ENCODE measurements at regions not wholly inside any gene's neighbourhood (a gene's known extent, or its start where the extent isn't known, plus 50 kb on each side); places are given as distances from the start of the nearest gene placed in this dataset.

DNA sequence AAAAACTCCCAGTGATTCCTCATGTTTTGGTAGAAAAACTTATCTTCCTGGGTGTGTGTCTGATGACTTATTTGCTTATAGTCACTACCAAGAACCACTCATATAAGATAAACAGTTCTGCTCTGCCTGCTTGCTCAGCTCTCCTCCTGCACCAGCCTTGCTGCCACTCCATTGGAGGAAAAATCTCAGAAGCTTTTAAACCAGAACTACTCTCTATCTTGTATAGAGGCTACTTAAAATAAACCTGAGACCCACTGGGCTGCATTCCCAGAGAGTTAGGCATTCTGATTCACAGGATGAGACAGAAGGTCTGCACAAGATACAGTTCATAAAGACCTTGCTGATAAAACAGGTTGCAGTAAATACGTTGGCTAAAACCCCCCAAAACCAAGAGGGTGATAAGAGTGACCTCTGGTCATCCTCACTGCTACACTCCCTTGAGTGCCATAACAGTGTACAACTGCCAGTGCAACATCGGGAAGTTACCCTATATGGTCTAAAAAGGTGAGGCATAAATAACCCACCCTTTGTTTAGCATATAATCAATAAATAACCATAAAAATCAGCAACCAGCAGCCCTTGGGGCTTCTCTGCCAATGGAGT, 728.3 kb downstream of the EPHA7 start:
- DNase-seq, result no peak
- Histone ChIP-seq H3K4me1 (ENCODE audit: insufficient read depth, low read length) (no peaks in the 10 kb centered on the region), H3K9me3 (ENCODE audit: control insufficient read depth in 1 of 2, low read length in 2 of 2) (no peaks in the 10 kb centered on the region), H3K27me3 (ENCODE audit: insufficient read depth, low read length) (no peaks in the 10 kb centered on the region), H3K27ac (ENCODE audit: low read depth, low read length) (no peak overlapping the region), H3K4me3 (ENCODE audit: low read length in 2 of 2) (no peak overlapping the region), H3K36me3 (ENCODE audit: insufficient read depth, low read length) (no peaks in the 10 kb centered on the region)
- Mint-ChIP-seq H3K9me3 (peaks cover 0 to 5% (median 2%) of the 10 kb centered on the region in 8 donors), H3K4me1 (peaks cover 0 to 1% (median 0%) of the 10 kb centered on the region in 4 donors), H3K36me3 (no peaks in the 10 kb centered on the region), H3K27me3 (no peaks in the 10 kb centered on the region), H3K4me3 (no peak overlapping the region), H3K27ac (no peak overlapping the region)
- POLR2A ChIA-PET (ENCODE audit: partially characterized antibody), result no interaction called here
- intact Hi-C loops (cut with micrococcal nuclease), result no loop called here
- CTCF ChIA-PET (ENCODE audit: partially characterized antibody), result no interaction called here

DNA sequence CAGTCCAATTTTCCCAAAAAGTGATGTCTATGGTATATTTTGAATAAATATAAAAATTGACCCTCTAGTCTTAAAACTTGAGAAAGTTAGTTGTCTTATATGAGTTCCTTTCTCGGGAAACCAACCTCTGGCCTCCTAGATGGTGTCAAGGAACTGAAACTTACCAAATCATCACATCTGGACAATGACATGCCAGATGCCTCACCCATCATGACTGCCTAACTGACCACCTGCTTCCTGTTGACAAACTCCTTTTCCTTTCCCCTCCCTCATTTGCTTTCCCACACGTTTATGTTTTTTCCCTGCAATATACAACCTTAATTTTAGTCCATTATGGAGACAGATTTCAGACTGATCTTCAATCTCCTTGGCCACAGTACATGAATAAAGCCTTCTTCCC, 731.0 kb downstream of the EPHA7 start:
- no peaks in the 10 kb centered on the region for H3K9me3 ChIP-seq (ENCODE audit: control insufficient read depth in 1 of 2, low read length in 2 of 2)
- Mint-ChIP-seq H3K4me1 (peaks cover 0 to 1% (median 0%) of the 10 kb centered on the region in 4 donors), H3K9me3 (peaks cover 0 to 5% (median 4%) of the 10 kb centered on the region in 8 donors), H3K27me3 (no peaks in the 10 kb centered on the region), H3K4me3 (peak overlapping the region in 1 of 8 donors; percentile 18), H3K27ac (no peak overlapping the region), H3K36me3 (no peaks in the 10 kb centered on the region)
- CTCF ChIA-PET (ENCODE audit: partially characterized antibody), result no interaction called here
- no peaks in the 10 kb centered on the region for H3K4me1 ChIP-seq (ENCODE audit: insufficient read depth, low read length)
- no peak for DNase-seq
- H3K27me3 ChIP-seq (ENCODE audit: insufficient read depth, low read length), result no peaks in the 10 kb centered on the region
- no peak overlapping the region for H3K4me3 ChIP-seq (ENCODE audit: low read length in 2 of 2)
- POLR2A ChIA-PET (ENCODE audit: partially characterized antibody), result no interaction called here
- H3K27ac ChIP-seq (ENCODE audit: low read depth, low read length), result no peak overlapping the region
- intact Hi-C loops (cut with micrococcal nuclease), result no loop called here
- no peaks in the 10 kb centered on the region for H3K36me3 ChIP-seq (ENCODE audit: insufficient read depth, low read length)

DNA sequence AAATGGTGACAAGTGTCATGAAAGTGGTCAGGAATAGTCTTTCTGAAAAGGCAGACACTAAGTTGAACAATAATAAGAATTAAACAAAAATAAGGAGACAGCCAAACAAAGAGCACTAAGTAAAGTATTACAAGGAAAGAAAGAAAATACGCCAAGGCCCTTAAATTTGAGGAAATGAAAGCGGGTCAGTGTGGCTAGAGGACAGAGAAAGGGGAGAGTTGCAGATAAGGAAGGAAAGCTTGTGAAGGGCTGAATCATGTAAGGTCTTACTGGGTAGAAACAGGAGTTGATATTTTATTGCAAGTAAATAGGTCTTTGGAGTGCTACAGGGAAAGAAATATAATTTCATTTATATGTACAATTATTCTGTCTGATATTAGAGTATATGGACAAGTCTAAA, 732.1 kb downstream of the EPHA7 start:
- Histone ChIP-seq H3K27ac (ENCODE audit: low read depth, low read length) (no peak overlapping the region), H3K9me3 (ENCODE audit: control insufficient read depth in 1 of 2, low read length in 2 of 2) (no peaks in the 10 kb centered on the region), H3K27me3 (ENCODE audit: insufficient read depth, low read length) (no peaks in the 10 kb centered on the region), H3K4me3 (ENCODE audit: low read length in 2 of 2) (no peak overlapping the region), H3K4me1 (ENCODE audit: insufficient read depth, low read length) (no peaks in the 10 kb centered on the region), H3K36me3 (ENCODE audit: insufficient read depth, low read length) (no peaks in the 10 kb centered on the region)
- no peak for DNase-seq
- CTCF ChIA-PET (ENCODE audit: partially characterized antibody), result no interaction called here
- Mint-ChIP-seq H3K36me3 (no peaks in the 10 kb centered on the region), H3K27me3 (no peaks in the 10 kb centered on the region), H3K4me3 (no peak overlapping the region), H3K9me3 (peaks cover 0 to 5% (median 4%) of the 10 kb centered on the region in 8 donors), H3K4me1 (peaks cover 0 to 1% (median 0%) of the 10 kb centered on the region in 4 donors), H3K27ac (no peak overlapping the region)
- POLR2A ChIA-PET (ENCODE audit: partially characterized antibody), result no interaction called here
- intact Hi-C loops (cut with micrococcal nuclease), result no loop called here

DNA sequence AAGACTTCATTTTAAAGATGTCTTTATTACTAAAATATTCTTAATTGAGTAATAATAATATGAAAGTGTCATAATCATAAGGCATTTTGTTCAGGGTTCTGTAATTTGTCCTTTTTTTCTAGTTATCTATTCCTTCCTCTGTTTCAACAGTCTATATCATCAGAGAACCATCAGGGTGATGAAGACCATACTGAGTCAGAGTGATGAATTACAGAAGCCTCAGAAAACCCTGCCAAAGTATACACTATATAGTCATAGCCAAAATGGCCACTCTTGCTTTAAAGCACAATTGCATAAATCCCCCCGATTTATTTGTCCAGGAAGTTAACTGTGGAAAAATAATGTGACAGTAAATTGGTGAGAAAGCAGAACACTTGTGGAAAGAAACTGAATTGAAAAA, 735.0 kb downstream of the EPHA7 start:
- peaks cover 0 to 5% (median 3%) of the 10 kb centered on the region in 8 donors for H3K9me3 Mint-ChIP-seq
- no peak overlapping the region for H3K4me3 Mint-ChIP-seq
- POLR2A ChIA-PET (ENCODE audit: partially characterized antibody), result no interaction called here
- no peaks in the 10 kb centered on the region for H3K4me1 ChIP-seq (ENCODE audit: insufficient read depth, low read length)
- intact Hi-C loops (cut with micrococcal nuclease), result no loop called here
- no peaks in the 10 kb centered on the region for H3K9me3 ChIP-seq (ENCODE audit: control insufficient read depth in 1 of 2, low read length in 2 of 2)
- H3K27me3 ChIP-seq (ENCODE audit: insufficient read depth, low read length), result no peaks in the 10 kb centered on the region
- H3K36me3 ChIP-seq (ENCODE audit: insufficient read depth, low read length), result no peaks in the 10 kb centered on the region
- no peak overlapping the region for H3K4me3 ChIP-seq (ENCODE audit: low read length in 2 of 2)
- no peak overlapping the region for H3K27ac ChIP-seq (ENCODE audit: low read depth, low read length)
- CTCF ChIA-PET (ENCODE audit: partially characterized antibody), result no interaction called here
- H3K27me3 Mint-ChIP-seq, result no peaks in the 10 kb centered on the region
- peaks cover 0 to 1% (median 0%) of the 10 kb centered on the region in 4 donors for H3K4me1 Mint-ChIP-seq
- DNase-seq, result no peak
- H3K36me3 Mint-ChIP-seq, result no peaks in the 10 kb centered on the region
- no peak overlapping the region for H3K27ac Mint-ChIP-seq

DNA sequence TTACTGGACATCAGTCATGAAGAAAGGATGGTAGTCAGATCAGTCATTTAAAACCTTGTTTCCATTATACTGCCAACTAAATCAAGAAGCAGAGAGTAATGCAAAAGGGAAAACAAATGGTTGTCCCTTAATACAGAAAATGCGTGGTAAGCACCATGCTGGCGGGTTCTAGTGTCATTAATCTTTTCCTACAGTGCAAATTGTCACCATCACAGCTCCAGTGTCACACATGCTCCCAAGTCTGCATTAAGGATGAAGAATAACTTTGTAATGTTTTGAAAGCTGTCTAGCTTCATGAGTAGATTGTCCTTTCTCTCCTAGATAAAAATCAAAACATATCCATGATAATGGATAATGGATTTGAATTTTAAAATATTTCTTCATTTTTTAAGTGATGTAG, 735.6 kb downstream of the EPHA7 start:
- POLR2A ChIA-PET (ENCODE audit: partially characterized antibody), result no interaction called here
- intact Hi-C loops (cut with micrococcal nuclease), result no loop called here
- no peak overlapping the region for H3K27ac Mint-ChIP-seq
- no peak overlapping the region for H3K4me3 Mint-ChIP-seq
- no peak overlapping the region for H3K4me3 ChIP-seq (ENCODE audit: low read length in 2 of 2)
- H3K9me3 ChIP-seq (ENCODE audit: control insufficient read depth in 1 of 2, low read length in 2 of 2), result no peaks in the 10 kb centered on the region
- no peaks in the 10 kb centered on the region for H3K36me3 ChIP-seq (ENCODE audit: insufficient read depth, low read length)
- no peaks in the 10 kb centered on the region for H3K27me3 ChIP-seq (ENCODE audit: insufficient read depth, low read length)
- H3K9me3 Mint-ChIP-seq, result peaks cover 0 to 5% (median 3%) of the 10 kb centered on the region in 8 donors
- H3K4me1 ChIP-seq (ENCODE audit: insufficient read depth, low read length), result no peaks in the 10 kb centered on the region
- no peaks in the 10 kb centered on the region for H3K27me3 Mint-ChIP-seq
- no peak for DNase-seq
- CTCF ChIA-PET (ENCODE audit: partially characterized antibody), result no interaction called here
- H3K36me3 Mint-ChIP-seq, result no peaks in the 10 kb centered on the region
- no peak overlapping the region for H3K27ac ChIP-seq (ENCODE audit: low read depth, low read length)
- H3K4me1 Mint-ChIP-seq, result peaks cover 0 to 1% (median 0%) of the 10 kb centered on the region in 4 donors

DNA sequence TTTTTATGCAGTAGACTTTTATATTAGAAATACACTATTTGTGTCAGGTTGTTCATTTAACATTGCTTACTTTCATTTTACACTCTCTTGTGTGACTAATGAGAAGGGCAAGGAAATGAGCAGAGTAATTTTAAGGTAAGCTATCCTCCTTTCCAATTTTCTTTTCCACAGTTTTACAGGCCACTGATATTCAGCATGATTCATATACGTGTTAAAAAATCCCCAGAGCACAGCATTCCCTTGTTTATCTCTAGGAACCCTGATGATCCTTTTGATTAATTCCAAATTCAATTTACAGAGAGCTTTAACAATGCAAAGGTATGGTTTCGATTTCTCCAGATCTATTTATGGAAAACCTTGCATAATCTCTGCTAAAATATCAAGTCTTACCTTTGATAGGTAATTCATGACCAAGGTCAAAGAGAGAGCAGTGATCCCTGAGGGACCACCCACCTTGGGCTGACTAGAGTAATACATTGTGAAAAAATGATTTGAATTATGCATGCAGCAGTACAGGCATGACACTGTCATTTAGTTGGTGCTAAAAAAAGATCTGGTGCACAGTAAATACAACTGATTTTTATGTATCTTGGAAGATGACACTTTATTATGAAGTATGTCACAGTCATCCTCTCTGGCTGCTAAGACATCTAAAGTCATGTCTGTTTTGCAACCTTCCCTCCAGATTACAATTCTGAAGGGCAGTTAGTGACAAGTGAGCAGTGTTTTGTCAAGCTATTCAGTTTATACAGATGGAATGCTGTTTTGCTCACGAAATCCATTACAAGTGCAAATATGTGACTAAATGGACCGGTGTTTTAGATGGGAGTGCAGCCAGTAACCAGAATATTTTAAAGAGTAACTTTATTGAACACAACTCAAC, 736.6 kb downstream of the EPHA7 start:
- no peaks in the 10 kb centered on the region for H3K27me3 Mint-ChIP-seq
- Histone ChIP-seq H3K4me3 (ENCODE audit: low read length in 2 of 2) (no peak overlapping the region), H3K4me1 (ENCODE audit: insufficient read depth, low read length) (no peaks in the 10 kb centered on the region), H3K27me3 (ENCODE audit: insufficient read depth, low read length) (no peaks in the 10 kb centered on the region), H3K36me3 (ENCODE audit: insufficient read depth, low read length) (no peaks in the 10 kb centered on the region), H3K9me3 (ENCODE audit: control insufficient read depth in 1 of 2, low read length in 2 of 2) (no peaks in the 10 kb centered on the region), H3K27ac (ENCODE audit: low read depth, low read length) (no peak overlapping the region)
- H3K9me3 Mint-ChIP-seq, result peaks cover 0 to 5% (median 1%) of the 10 kb centered on the region in 8 donors
- no peak overlapping the region for H3K27ac Mint-ChIP-seq
- H3K36me3 Mint-ChIP-seq, result no peaks in the 10 kb centered on the region
- H3K4me1 Mint-ChIP-seq, result no peaks in the 10 kb centered on the region
- DNase-seq, result no peak
- H3K4me3 Mint-ChIP-seq, result no peak overlapping the region
- intact Hi-C loops (cut with micrococcal nuclease), result no loop called here
- POLR2A ChIA-PET (ENCODE audit: partially characterized antibody), result no interaction called here
- CTCF ChIA-PET (ENCODE audit: partially characterized antibody), result no interaction called here

DNA sequence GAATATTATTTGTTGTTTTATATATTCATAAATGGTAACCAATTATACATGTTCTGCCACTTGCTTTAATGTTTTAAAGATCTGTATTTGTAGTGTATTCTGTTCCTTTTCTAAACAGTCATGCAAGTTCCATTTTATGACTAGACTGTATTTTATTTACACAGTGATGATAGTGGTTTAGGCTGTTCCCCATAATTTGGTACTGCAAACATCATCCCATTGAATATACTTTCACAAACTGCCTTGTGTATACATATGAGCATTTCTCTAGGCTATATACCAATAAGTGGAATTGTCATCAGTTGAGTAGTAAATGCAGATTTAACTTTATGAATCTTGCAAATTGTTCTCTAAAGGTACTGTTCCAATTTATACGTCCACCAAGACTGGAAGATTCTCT, 738.0 kb downstream of the EPHA7 start:
- no peak overlapping the region for H3K4me3 Mint-ChIP-seq
- H3K36me3 Mint-ChIP-seq, result no peaks in the 10 kb centered on the region
- Histone ChIP-seq H3K4me1 (ENCODE audit: insufficient read depth, low read length) (no peaks in the 10 kb centered on the region), H3K36me3 (ENCODE audit: insufficient read depth, low read length) (no peaks in the 10 kb centered on the region), H3K9me3 (ENCODE audit: control insufficient read depth in 1 of 2, low read length in 2 of 2) (no peaks in the 10 kb centered on the region), H3K27me3 (ENCODE audit: insufficient read depth, low read length) (no peaks in the 10 kb centered on the region), H3K4me3 (ENCODE audit: low read length in 2 of 2) (no peak overlapping the region), H3K27ac (ENCODE audit: low read depth, low read length) (no peak overlapping the region)
- no peak for DNase-seq
- intact Hi-C loops (cut with micrococcal nuclease), result no loop called here
- H3K9me3 Mint-ChIP-seq, result peaks cover 0 to 5% (median 1%) of the 10 kb centered on the region in 8 donors
- ChIA-PET CTCF (ENCODE audit: partially characterized antibody) (no interaction called here), POLR2A (ENCODE audit: partially characterized antibody) (no interaction called here)
- H3K27ac Mint-ChIP-seq, result no peak overlapping the region
- H3K4me1 Mint-ChIP-seq, result no peaks in the 10 kb centered on the region
- H3K27me3 Mint-ChIP-seq, result no peaks in the 10 kb centered on the region
